ENCODE measurements at regions not wholly inside any gene's neighbourhood (a gene's known extent, or its start where the extent isn't known, plus 50 kb on each side); places are given as distances from the start of the nearest gene placed in this dataset.

DNA sequence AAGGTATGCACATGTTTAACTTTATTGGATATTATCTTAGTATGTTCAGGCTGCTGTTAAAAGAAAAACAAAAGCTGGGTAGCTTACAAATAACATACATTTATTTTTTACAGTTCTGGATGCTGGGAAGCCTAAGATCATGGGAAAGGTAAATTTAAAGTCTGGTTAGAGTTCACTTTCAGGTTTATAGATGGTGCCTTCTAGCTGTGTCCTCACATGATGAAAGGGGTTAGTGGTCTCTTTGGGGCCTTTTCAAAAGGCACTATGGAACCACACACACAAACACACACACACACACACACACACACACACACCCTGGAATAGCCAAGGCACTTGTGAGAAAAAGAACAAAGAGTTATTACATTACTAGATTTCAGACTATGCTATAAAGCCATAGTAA lies 805.8 kb upstream of the GJE1 start:
- TF ChIP-seq, protein P1, sequence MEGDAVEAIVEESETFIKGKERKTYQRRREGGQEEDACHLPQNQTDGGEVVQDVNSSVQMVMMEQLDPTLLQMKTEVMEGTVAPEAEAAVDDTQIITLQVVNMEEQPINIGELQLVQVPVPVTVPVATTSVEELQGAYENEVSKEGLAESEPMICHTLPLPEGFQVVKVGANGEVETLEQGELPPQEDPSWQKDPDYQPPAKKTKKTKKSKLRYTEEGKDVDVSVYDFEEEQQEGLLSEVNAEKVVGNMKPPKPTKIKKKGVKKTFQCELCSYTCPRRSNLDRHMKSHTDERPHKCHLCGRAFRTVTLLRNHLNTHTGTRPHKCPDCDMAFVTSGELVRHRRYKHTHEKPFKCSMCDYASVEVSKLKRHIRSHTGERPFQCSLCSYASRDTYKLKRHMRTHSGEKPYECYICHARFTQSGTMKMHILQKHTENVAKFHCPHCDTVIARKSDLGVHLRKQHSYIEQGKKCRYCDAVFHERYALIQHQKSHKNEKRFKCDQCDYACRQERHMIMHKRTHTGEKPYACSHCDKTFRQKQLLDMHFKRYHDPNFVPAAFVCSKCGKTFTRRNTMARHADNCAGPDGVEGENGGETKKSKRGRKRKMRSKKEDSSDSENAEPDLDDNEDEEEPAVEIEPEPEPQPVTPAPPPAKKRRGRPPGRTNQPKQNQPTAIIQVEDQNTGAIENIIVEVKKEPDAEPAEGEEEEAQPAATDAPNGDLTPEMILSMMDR (IDR thresholded peaks at IDR 0.05) = no peak
- TF ChIP-seq POLR2A (IDR thresholded peaks at IDR 0.05) = no peak
